ENCODE measurements at regions not wholly inside any gene's neighbourhood (a gene's known extent, or its start where the extent isn't known, plus 50 kb on each side); places are given as distances from the start of the nearest gene placed in this dataset.

GRCh38 chr6:24016857-24017256 is 109.2 kb upstream of the NRSN1 start:
- Histone ChIP-seq H3K4me3 (ENCODE audit: low read depth in 1 of 3, low read length in 3 of 3) (no peak overlapping the region), H3K4me1 (ENCODE audit: control insufficient read depth in 4 of 4, insufficient read depth in 4 of 4, low read length in 3 of 4) (no peaks in the 10 kb centered on the region), H3K27ac (ENCODE audit: low read depth in 1 of 2, low read length in 2 of 2) (no peak overlapping the region), H3K27me3 (ENCODE audit: control insufficient read depth in 4 of 4, insufficient read depth in 4 of 4, low read length in 3 of 4) (no peaks in the 10 kb centered on the region), H3K9me3 (ENCODE audit: control insufficient read depth in 4 of 4, low read length in 3 of 4) (no peaks in the 10 kb centered on the region), H3K36me3 (ENCODE audit: control insufficient read depth in 4 of 4, insufficient read depth in 3 of 4, low read depth in 1 of 4, low read length in 3 of 4) (no peaks in the 10 kb centered on the region), H3K9ac (ENCODE audit: low read depth in 1 of 2, low read length in 2 of 2) (no peak overlapping the region)
- TF ChIP-seq RAD21 (IDR thresholded peaks at IDR 0.05) (no peak), CTCF (IDR thresholded peaks at IDR 0.05; ENCODE audit: low read depth, low read length, missing input control) (no peak), SP1 (IDR thresholded peaks at IDR 0.05) (no peak), HNF4A (conservative IDR thresholded peaks at IDR 0.05) (no peak), EGR1 (IDR thresholded peaks at IDR 0.05; ENCODE audit: low read depth in 2 of 2) (no peak), MAX (IDR thresholded peaks at IDR 0.05) (no peak), HNF4G (IDR thresholded peaks at IDR 0.05) (no peak), RXRA (IDR thresholded peaks at IDR 0.05) (no peak)
- DNase-seq (ENCODE audit: low spot score) = no peak
- WGBS = 83% methylated on average over 4 of the region's 4 CpGs

GRCh38 chr6:24019393-24019792 is 106.6 kb upstream of the NRSN1 start:
- H3K4me1 ChIP-seq (ENCODE audit: control insufficient read depth in 4 of 4, insufficient read depth in 4 of 4, low read length in 3 of 4) = no peaks in the 10 kb centered on the region
- DNase-seq (ENCODE audit: low spot score) = no peak
- H3K9ac ChIP-seq (ENCODE audit: low read depth in 1 of 2, low read length in 2 of 2) = no peak overlapping the region
- H3K27ac ChIP-seq (ENCODE audit: low read depth in 1 of 2, low read length in 2 of 2) = no peak overlapping the region
- no peak overlapping the region for H3K4me3 ChIP-seq (ENCODE audit: low read depth in 1 of 3, low read length in 3 of 3)
- no peaks in the 10 kb centered on the region for H3K36me3 ChIP-seq (ENCODE audit: control insufficient read depth in 4 of 4, insufficient read depth in 3 of 4, low read depth in 1 of 4, low read length in 3 of 4)
- TF ChIP-seq HNF4A (conservative IDR thresholded peaks at IDR 0.05) = no peak
- no peak for TF ChIP-seq FOXA2 (IDR thresholded peaks at IDR 0.05)
- no peak for TF ChIP-seq SP1 (IDR thresholded peaks at IDR 0.05)
- TF ChIP-seq HNF4G (IDR thresholded peaks at IDR 0.05) = no peak
- no peak for TF ChIP-seq YY1 (IDR thresholded peaks at IDR 0.05)
- no peak for TF ChIP-seq FOXA1 (IDR thresholded peaks at IDR 0.05)
- TF ChIP-seq TAF1 (conservative IDR thresholded peaks at IDR 0.05) = no peak
- no peak for TF ChIP-seq REST (IDR thresholded peaks at IDR 0.05)
- TF ChIP-seq EGR1 (IDR thresholded peaks at IDR 0.05; ENCODE audit: low read depth in 2 of 2) = no peak
- no peak for TF ChIP-seq RAD21 (IDR thresholded peaks at IDR 0.05)
- TF ChIP-seq MAX (IDR thresholded peaks at IDR 0.05) = no peak
- no peak for TF ChIP-seq GABPA (IDR thresholded peaks at IDR 0.05 in 1 of 2, conservative IDR thresholded peaks at IDR 0.05 in 1 of 2)
- no peak for TF ChIP-seq CTCF (IDR thresholded peaks at IDR 0.05; ENCODE audit: low read depth, low read length, missing input control)
- TF ChIP-seq ZBTB33 (IDR thresholded peaks at IDR 0.05) = no peak
- TF ChIP-seq NR2F2 (IDR thresholded peaks at IDR 0.05) = no peak
- no peak for TF ChIP-seq ATF3 (IDR thresholded peaks at IDR 0.05)
- no peaks in the 10 kb centered on the region for H3K9me3 ChIP-seq (ENCODE audit: control insufficient read depth in 4 of 4, low read length in 3 of 4)
- no peaks in the 10 kb centered on the region for H3K27me3 ChIP-seq (ENCODE audit: control insufficient read depth in 4 of 4, insufficient read depth in 4 of 4, low read length in 3 of 4)
